Common myeloid progenitor, CD34-positive (primary cell): ENCODE measurements at regions not wholly inside any gene's neighbourhood (a gene's known extent, or its start where the extent isn't known, plus 50 kb on each side); places are given as distances from the start of the nearest gene placed in this dataset.
"Not testable (repeated sequence)": the region's sequence is repeated elsewhere in the genome, so short reads cannot be mapped to it uniquely, and the experiment has no call there.

Experiments used
- CTCF ChIA-PET: fragments of 350-600 bp; sonication (Branson Sonifier 250); formaldehyde crosslinking; loops from one replicate; lab custom pipeline; 2021; ENCODE audit warnings: antibody characterized with exemption; lab: Charles Lee
- POLR2A ChIA-PET: fragments of 350-600 bp; sonication (Branson Sonifier 250); formaldehyde crosslinking; loops from one replicate; lab custom pipeline; 2021; ENCODE audit warnings: antibody characterized with exemption; lab: Charles Lee
- DNase-seq, 3 donors: peaks; one replicate each; pipeline versions ENCODE4 v3.0.0 to v3.0.0-alpha.2; 2013
- H3K27ac ChIP-seq, 2 experiments: 1 replicate in 1 of 2; 2 replicates in 1 of 2; pipeline ENCODE4 v1.7.0; 2013; ENCODE audit warnings: inconsistent platforms in 2 of 2, low read length in 2 of 2, mild to moderate bottlenecking in 2 of 2, low read depth in 1 of 2, moderate library complexity in 1 of 2; ENCODE audit not compliant: severe bottlenecking in 2 of 2, insufficient read depth in 1 of 2, poor library complexity in 1 of 2
- H3K27me3 ChIP-seq, 5 experiments: replicated peaks in 2 of 5; 1 replicate in 3 of 5; 2 replicates in 2 of 5; pipeline versions ENCODE4 v1.6.1 to v1.7.0; 2013; ENCODE audit warnings: low read length in 4 of 5, mild to moderate bottlenecking in 2 of 5, moderate library complexity in 2 of 5, inconsistent platforms in 1 of 5; ENCODE audit not compliant: insufficient read depth in 5 of 5, control insufficient read depth in 4 of 5
- H3K36me3 ChIP-seq, 4 experiments: 1 replicate in 2 of 4; 2 replicates in 2 of 4; pipeline versions ENCODE4 v1.6.1 to v1.7.0; 2013; ENCODE audit warnings: low read length in 3 of 4, control low read depth in 1 of 4, mild to moderate bottlenecking in 1 of 4; ENCODE audit not compliant: control insufficient read depth in 4 of 4, insufficient read depth in 4 of 4
- H3K4me1 ChIP-seq, 4 experiments: 1 replicate in 3 of 4; 2 replicates in 1 of 4; pipeline versions ENCODE4 v1.6.1 to v1.7.1; 2013; ENCODE audit warnings: low read length in 3 of 4, mild to moderate bottlenecking in 3 of 4, control low read depth in 1 of 4, inconsistent platforms in 1 of 4, moderate library complexity in 1 of 4; ENCODE audit not compliant: control insufficient read depth in 4 of 4, insufficient read depth in 4 of 4; ENCODE audit errors: control extremely low read depth in 1 of 4
- H3K4me3 ChIP-seq, 7 experiments: 1 replicate in 4 of 7; 2 replicates in 3 of 7; pipeline versions ENCODE4 v1.5.1 to v1.7.0; 2013; ENCODE audit warnings: mild to moderate bottlenecking in 7 of 7, low read length in 6 of 7, moderate library complexity in 6 of 7, inconsistent platforms in 2 of 7, low read depth in 2 of 7, control low read depth in 1 of 7; ENCODE audit not compliant: insufficient read depth in 4 of 7, control insufficient read depth in 1 of 7; ENCODE audit errors: extremely low read depth in 1 of 7
- H3K9me3 ChIP-seq, 5 experiments: 1 replicate in 4 of 5; 2 replicates in 1 of 5; pipeline versions ENCODE4 v1.6.1 to v1.7.1; 2013; ENCODE audit warnings: low read length in 4 of 5, mild to moderate bottlenecking in 2 of 5, inconsistent platforms in 1 of 5, low read depth in 1 of 5, moderate library complexity in 1 of 5; ENCODE audit not compliant: control insufficient read depth in 4 of 5, insufficient read depth in 2 of 5; ENCODE audit errors: control extremely low read depth in 1 of 5
- WGBS: methylation state at CpG from one replicate; pipeline ENCODE4 v1.1.5; 2013; ENCODE audit not compliant: insufficient coverage; 5-methylcytosine and 5-hydroxymethylcytosine counted together

GRCh38 chrX:122941806-122942205 lies 242.3 kb upstream of the GRIA3 start:
- CTCF ChIA-PET, result no interaction called here
- no peak for DNase-seq
- Histone ChIP-seq H3K36me3 (no peaks in the 10 kb centered on the region), H3K27me3 (no peaks in the 10 kb centered on the region), H3K4me3 (no peak overlapping the region), H3K4me1 (no peaks in the 10 kb centered on the region), H3K27ac (no peak overlapping the region), H3K9me3 (no peaks in the 10 kb centered on the region)
- 29% methylated on average over 1 of the region's 1 CpG for WGBS
- POLR2A ChIA-PET, result no interaction called here

GRCh38 chrX:122943918-122944317 lies 240.2 kb upstream of the GRIA3 start:
- Histone ChIP-seq H3K27me3 (no peaks in the 10 kb centered on the region), H3K4me3 (no peak overlapping the region), H3K9me3 (no peaks in the 10 kb centered on the region), H3K36me3 (no peaks in the 10 kb centered on the region), H3K27ac (no peak overlapping the region), H3K4me1 (no peaks in the 10 kb centered on the region)
- CTCF ChIA-PET, result no interaction called here
- DNase-seq, result no peak
- WGBS, result 93% methylated on average over 2 of the region's 3 CpGs
- POLR2A ChIA-PET, result no interaction called here

GRCh38 chrX:122945328-122945727 lies 238.8 kb upstream of the GRIA3 start:
- Histone ChIP-seq H3K9me3 (no peaks in the 10 kb centered on the region), H3K4me1 (no peaks in the 10 kb centered on the region), H3K27ac (no peak overlapping the region), H3K27me3 (no peaks in the 10 kb centered on the region), H3K36me3 (no peaks in the 10 kb centered on the region), H3K4me3 (no peak overlapping the region)
- no peak for DNase-seq
- ChIA-PET POLR2A (no interaction called here), CTCF (no interaction called here)
- WGBS, result 75% methylated on average over 3 of the region's 4 CpGs

- WGBS, result no CpG with 5 or more reads among the region's 2 CpGs
- H3K4me3 ChIP-seq, result no peak overlapping the region
- H3K27ac ChIP-seq, result no peak overlapping the region
- CTCF ChIA-PET, result no interaction called here
- no peak for DNase-seq
- H3K4me1 ChIP-seq, result no peaks in the 10 kb centered on the region
- no peaks in the 10 kb centered on the region for H3K36me3 ChIP-seq
- H3K27me3 ChIP-seq, result no peaks in the 10 kb centered on the region
- POLR2A ChIA-PET, result no interaction called here
- peaks cover 0 to 4% (median 0%) of the 10 kb centered on the region in 5 experiments for H3K9me3 ChIP-seq
Observed at GRCh38 chrX:122972604-122973003, 211.5 kb upstream of the GRIA3 start.

GRCh38 chrX:122982521-122982920 lies 201.6 kb upstream of the GRIA3 start:
- H3K27ac ChIP-seq, result no peak overlapping the region
- H3K9me3 ChIP-seq, result no peaks in the 10 kb centered on the region
- ChIA-PET CTCF (no interaction called here), POLR2A (no interaction called here)
- H3K4me3 ChIP-seq, result no peak overlapping the region
- DNase-seq, result no peak
- no peaks in the 10 kb centered on the region for H3K4me1 ChIP-seq
- no peaks in the 10 kb centered on the region for H3K36me3 ChIP-seq
- no peaks in the 10 kb centered on the region for H3K27me3 ChIP-seq
- 87% methylated on average over 5 of the region's 6 CpGs for WGBS

- H3K4me1 ChIP-seq, H3K27me3 ChIP-seq, DNase-seq, H3K9me3 ChIP-seq, H3K4me3 ChIP-seq, CTCF ChIA-PET, POLR2A ChIA-PET, H3K27ac ChIP-seq, H3K36me3 ChIP-seq: not testable (repeated sequence)
- WGBS, result 100% methylated on average over 1 of the region's 2 CpGs
Observed at GRCh38 chrX:123002844-123003243, 181.2 kb upstream of the GRIA3 start.

- Histone ChIP-seq H3K9me3 (peaks cover 0 to 2% (median 0%) of the 10 kb centered on the region in 5 experiments), H3K27ac (no peak overlapping the region), H3K4me1 (no peaks in the 10 kb centered on the region), H3K4me3 (no peak overlapping the region), H3K36me3 (no peaks in the 10 kb centered on the region), H3K27me3 (no peaks in the 10 kb centered on the region)
- DNase-seq, result no peak
- ChIA-PET POLR2A (no interaction called here), CTCF (no interaction called here)
- no CpG with 5 or more reads among the region's 1 CpG for WGBS
Observed at GRCh38 chrX:123013141-123013540, 170.9 kb upstream of the GRIA3 start.
